ENCODE measurements at regions not wholly inside any gene's neighbourhood (a gene's known extent, or its start where the extent isn't known, plus 50 kb on each side); places are given as distances from the start of the nearest gene placed in this dataset.
"Not testable (repeated sequence)": the region's sequence is repeated elsewhere in the genome, so short reads cannot be mapped to it uniquely, and the experiment has no call there.

DNA sequence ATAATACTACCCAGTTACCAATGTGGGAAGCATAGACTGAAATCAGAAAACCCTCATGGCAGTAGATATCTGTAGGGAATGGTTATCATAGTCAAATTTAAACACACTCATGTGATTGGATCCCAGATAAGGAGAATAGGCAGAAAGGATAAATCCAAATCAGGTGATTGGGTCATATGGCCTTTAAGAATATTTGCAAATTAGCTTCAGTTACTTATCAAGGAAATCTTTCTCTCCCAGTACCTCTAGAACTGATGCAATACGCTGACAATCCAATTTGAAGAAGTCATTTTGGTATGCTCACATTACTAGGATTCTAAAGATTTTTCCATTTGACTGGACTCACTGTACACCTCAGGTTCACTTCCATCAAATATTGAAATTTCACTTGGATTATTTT, 87.7 kb upstream of the MNS1 start:
- Histone ChIP-seq H3K4me3 (replicated peaks; ENCODE audit: insufficient read depth, low read length) (no peak overlapping the region), H3K27me3 (ENCODE audit: insufficient read depth, poor library complexity, severe bottlenecking) (no peaks in the 10 kb centered on the region), H3K27ac (replicated peaks) (no peak overlapping the region)
- no peak for TF ChIP-seq SPI1 (IDR thresholded peaks at IDR 0.05; ENCODE audit: borderline replicate concordance, low read depth)
- TF ChIP-seq, protein P1, sequence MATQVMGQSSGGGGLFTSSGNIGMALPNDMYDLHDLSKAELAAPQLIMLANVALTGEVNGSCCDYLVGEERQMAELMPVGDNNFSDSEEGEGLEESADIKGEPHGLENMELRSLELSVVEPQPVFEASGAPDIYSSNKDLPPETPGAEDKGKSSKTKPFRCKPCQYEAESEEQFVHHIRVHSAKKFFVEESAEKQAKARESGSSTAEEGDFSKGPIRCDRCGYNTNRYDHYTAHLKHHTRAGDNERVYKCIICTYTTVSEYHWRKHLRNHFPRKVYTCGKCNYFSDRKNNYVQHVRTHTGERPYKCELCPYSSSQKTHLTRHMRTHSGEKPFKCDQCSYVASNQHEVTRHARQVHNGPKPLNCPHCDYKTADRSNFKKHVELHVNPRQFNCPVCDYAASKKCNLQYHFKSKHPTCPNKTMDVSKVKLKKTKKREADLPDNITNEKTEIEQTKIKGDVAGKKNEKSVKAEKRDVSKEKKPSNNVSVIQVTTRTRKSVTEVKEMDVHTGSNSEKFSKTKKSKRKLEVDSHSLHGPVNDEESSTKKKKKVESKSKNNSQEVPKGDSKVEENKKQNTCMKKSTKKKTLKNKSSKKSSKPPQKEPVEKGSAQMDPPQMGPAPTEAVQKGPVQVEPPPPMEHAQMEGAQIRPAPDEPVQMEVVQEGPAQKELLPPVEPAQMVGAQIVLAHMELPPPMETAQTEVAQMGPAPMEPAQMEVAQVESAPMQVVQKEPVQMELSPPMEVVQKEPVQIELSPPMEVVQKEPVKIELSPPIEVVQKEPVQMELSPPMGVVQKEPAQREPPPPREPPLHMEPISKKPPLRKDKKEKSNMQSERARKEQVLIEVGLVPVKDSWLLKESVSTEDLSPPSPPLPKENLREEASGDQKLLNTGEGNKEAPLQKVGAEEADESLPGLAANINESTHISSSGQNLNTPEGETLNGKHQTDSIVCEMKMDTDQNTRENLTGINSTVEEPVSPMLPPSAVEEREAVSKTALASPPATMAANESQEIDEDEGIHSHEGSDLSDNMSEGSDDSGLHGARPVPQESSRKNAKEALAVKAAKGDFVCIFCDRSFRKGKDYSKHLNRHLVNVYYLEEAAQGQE (IDR thresholded peaks at IDR 0.05; ENCODE audit: insufficient replicate concordance, low read depth) = no peak
- no peak for DNase-seq (ENCODE audit: low read depth in 1 of 2, low spot score in 1 of 2)

GRCh38 chr15:56540570-56540969, 75.6 kb upstream of the MNS1 start:
- H3K27me3 ChIP-seq (ENCODE audit: insufficient read depth, poor library complexity, severe bottlenecking); H3K27ac ChIP-seq (replicated peaks); H3K4me3 ChIP-seq (replicated peaks; ENCODE audit: insufficient read depth, low read length); DNase-seq (ENCODE audit: low read depth in 1 of 2, low spot score in 1 of 2): not testable (repeated sequence)

GRCh38 chr15:56540157-56540556, 75.2 kb upstream of the MNS1 start:
- H3K27ac ChIP-seq (replicated peaks); DNase-seq (ENCODE audit: low read depth in 1 of 2, low spot score in 1 of 2); H3K4me3 ChIP-seq (replicated peaks; ENCODE audit: insufficient read depth, low read length); H3K27me3 ChIP-seq (ENCODE audit: insufficient read depth, poor library complexity, severe bottlenecking): not testable (repeated sequence)

GRCh38 chr15:56538901-56539545, 74.1 kb upstream of the MNS1 start:
- H3K27ac ChIP-seq (replicated peaks) = no peak overlapping the region
- no peaks in the 10 kb centered on the region for H3K27me3 ChIP-seq (ENCODE audit: insufficient read depth, poor library complexity, severe bottlenecking)
- no peak for DNase-seq (ENCODE audit: low read depth in 1 of 2, low spot score in 1 of 2)
- TF ChIP-seq POLR2AphosphoS5 (IDR thresholded peaks at IDR 0.05; ENCODE audit: low read depth) (no peak), SPI1 (IDR thresholded peaks at IDR 0.05; ENCODE audit: borderline replicate concordance, low read depth) (no peak), GABPA (IDR thresholded peaks at IDR 0.05; ENCODE audit: low read depth) (no peak)
- TF ChIP-seq, protein P1 (IDR thresholded peaks at IDR 0.05; ENCODE audit: insufficient replicate concordance, low read depth) = no peak
- TF ChIP-seq, protein P2, sequence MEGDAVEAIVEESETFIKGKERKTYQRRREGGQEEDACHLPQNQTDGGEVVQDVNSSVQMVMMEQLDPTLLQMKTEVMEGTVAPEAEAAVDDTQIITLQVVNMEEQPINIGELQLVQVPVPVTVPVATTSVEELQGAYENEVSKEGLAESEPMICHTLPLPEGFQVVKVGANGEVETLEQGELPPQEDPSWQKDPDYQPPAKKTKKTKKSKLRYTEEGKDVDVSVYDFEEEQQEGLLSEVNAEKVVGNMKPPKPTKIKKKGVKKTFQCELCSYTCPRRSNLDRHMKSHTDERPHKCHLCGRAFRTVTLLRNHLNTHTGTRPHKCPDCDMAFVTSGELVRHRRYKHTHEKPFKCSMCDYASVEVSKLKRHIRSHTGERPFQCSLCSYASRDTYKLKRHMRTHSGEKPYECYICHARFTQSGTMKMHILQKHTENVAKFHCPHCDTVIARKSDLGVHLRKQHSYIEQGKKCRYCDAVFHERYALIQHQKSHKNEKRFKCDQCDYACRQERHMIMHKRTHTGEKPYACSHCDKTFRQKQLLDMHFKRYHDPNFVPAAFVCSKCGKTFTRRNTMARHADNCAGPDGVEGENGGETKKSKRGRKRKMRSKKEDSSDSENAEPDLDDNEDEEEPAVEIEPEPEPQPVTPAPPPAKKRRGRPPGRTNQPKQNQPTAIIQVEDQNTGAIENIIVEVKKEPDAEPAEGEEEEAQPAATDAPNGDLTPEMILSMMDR (IDR thresholded peaks at IDR 0.05; ENCODE audit: insufficient read depth, low read length) = no peak
- H3K4me3 ChIP-seq (replicated peaks; ENCODE audit: insufficient read depth, low read length) = no peak overlapping the region

DNA sequence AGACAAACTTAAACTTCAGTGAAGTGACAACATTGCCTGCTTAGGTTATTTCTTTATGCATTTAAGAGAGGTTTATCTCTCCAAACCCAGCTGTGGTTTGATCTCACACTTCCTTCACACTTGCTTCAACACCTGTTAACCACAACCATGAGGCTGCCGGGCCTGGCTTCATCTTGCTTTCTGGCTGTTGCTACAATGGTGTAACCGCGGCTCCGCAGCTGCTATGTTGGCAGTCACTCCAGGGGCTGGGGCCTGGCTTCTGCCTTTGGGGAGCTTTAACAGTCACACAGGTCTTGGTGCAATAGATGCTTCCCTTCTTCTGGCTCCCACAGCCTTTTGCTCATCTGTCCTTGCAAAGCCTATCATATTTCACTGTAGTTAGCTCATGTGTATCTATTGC, 72.9 kb upstream of the MNS1 start:
- H3K27me3 ChIP-seq (ENCODE audit: insufficient read depth, poor library complexity, severe bottlenecking) = no peaks in the 10 kb centered on the region
- no peak overlapping the region for H3K4me3 ChIP-seq (replicated peaks; ENCODE audit: insufficient read depth, low read length)
- DNase-seq (ENCODE audit: low read depth in 1 of 2, low spot score in 1 of 2) = peak; percentile 18 to 96
- H3K27ac ChIP-seq (replicated peaks) = no peak overlapping the region
- TF ChIP-seq, protein P1 (IDR thresholded peaks at IDR 0.05; ENCODE audit: insufficient replicate concordance, low read depth) = no peak
- TF ChIP-seq SPI1 (IDR thresholded peaks at IDR 0.05; ENCODE audit: borderline replicate concordance, low read depth) (peak; percentile 27; the same call in 1 of the 2 replicates), POLR2AphosphoS5 (IDR thresholded peaks at IDR 0.05; ENCODE audit: low read depth) (peak; percentile 98)
- TF ChIP-seq, protein P2 (IDR thresholded peaks at IDR 0.05; ENCODE audit: insufficient read depth, low read length) = no peak
